NCI-H446 (cell line): ENCODE measurements at regions not wholly inside any gene's neighbourhood (a gene's known extent, or its start where the extent isn't known, plus 50 kb on each side); places are given as distances from the start of the nearest gene placed in this dataset.
"Not testable (repeated sequence)": the region's sequence is repeated elsewhere in the genome, so short reads cannot be mapped to it uniquely, and the experiment has no call there.

Experiments used
- DNase-seq, 2 experiments: peaks; one replicate each; lab custom pipeline; 2025; lab: John Stamatoyannopoulos, UW

GRCh38 chr6:113744861-113745260 is 112.3 kb upstream of the MARCKS start:
- DNase-seq: no peak

DNA sequence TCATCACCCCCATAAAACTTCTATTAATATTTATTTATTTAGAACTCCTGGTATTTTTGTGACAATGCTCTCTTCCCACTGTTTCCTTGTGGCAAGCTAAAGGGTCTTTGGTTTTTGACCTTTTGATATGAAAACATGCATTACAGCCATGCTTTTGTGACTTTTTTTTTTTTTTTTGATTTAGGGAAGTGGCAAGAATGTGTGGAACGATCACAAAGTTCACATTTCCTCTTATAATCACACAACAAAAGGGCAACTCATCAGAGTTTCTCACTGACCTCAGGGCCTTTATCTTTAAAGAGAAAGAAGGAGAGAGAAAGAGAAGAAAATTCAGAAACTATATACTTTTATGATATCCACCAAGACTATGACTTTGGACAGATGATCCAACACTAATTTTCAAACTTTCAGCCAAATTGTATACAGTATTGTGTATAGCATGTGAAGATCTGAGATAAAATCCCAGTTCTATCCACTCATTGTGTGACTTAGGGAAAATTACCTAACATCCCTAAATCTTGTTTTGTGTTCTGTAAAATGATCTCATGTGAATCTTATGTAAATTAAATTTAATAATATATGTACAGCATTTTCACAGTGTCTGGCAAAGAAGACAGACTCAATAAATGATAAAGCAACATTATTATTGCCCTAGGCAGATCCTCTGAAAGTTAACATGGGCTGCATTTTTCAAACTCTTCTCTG is 106.8 kb upstream of the MARCKS start:
- no peak for DNase-seq

DNA sequence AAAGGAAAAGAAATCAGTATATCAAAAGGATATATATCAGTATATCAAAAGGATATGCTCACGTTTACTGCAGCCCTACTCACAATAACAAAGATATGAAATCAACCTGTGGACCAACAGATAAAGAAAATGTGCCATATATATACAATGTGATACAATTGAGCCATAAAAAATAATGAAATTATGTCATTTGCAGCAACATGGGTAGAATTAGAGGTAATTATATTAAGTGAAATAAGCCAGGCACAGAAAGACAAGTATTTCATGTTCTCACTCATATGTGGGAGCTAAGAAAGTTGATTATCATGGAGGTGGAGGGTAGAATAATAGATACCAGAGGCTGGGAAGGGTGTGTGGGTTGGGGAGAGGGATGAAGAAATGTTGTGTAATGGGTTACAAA is 102.9 kb upstream of the MARCKS start:
- no peak for DNase-seq

- DNase-seq: no peak
Measured at GRCh38 chr6:113755449-113756289, 101.5 kb upstream of the MARCKS start.

- no peak for DNase-seq
Measured at GRCh38 chr6:113756290-113756665, 100.9 kb upstream of the MARCKS start.

- no peak for DNase-seq
Measured at GRCh38 chr6:113758214-113758613, 98.9 kb upstream of the MARCKS start.

GRCh38 chr6:113758826-113759574 is 98.1 kb upstream of the MARCKS start:
- no peak for DNase-seq

DNA sequence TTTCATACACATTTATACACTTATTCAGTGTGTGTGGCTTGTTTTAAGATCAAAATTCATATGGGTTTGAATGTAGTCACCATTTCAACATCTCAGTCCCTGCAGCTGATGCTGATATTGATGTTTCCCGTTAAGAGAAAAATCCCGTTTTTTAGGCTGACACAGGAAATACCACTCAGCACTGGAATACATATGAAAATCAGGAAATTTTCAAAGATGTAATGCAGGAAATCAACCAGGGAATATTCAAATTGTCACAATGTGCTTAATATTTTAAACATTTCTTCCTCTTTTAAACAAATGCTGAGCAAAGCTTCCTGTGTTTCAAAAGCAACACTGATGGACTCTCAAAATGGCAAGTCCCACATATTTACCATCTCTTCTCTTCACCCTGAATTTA is 94.5 kb upstream of the MARCKS start:
- DNase-seq: no peak

- no peak for DNase-seq
Measured at GRCh38 chr6:113763311-113763766, 93.8 kb upstream of the MARCKS start.

DNA sequence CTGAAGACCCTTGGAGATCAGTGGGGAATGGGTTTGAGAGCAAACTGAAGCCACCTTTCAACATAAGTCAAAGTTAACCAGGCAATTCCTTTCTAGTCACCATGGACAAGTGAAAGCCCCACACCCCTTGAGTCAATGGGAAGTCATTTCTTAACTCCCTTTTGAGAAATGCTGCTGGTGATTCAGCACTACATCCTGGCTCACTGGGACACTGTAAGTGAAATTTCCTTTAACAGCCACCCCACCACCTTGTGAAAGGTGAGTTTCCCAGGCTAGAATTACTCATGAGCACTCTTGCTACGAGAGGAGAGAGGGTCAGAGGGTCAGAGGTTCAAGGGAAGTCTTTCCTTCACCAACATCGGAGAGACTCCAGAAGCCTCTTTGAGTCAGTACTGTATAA is 93.3 kb upstream of the MARCKS start:
- no peak for DNase-seq

- no peak for DNase-seq
Measured at GRCh38 chr6:113765909-113766308, 91.2 kb upstream of the MARCKS start.

- DNase-seq: no peak
Measured at GRCh38 chr6:113767985-113768384, 89.2 kb upstream of the MARCKS start.

GRCh38 chr6:113772961-113773360 is 84.2 kb upstream of the MARCKS start:
- DNase-seq: no peak

GRCh38 chr6:113774127-113774825 is 82.9 kb upstream of the MARCKS start:
- no peak for DNase-seq

- no peak for DNase-seq
Measured at GRCh38 chr6:113776998-113777397, 80.1 kb upstream of the MARCKS start.

GRCh38 chr6:113777601-113778000 is 79.5 kb upstream of the MARCKS start:
- no peak for DNase-seq

- DNase-seq: no peak
Measured at GRCh38 chr6:113779656-113780055, 77.5 kb upstream of the MARCKS start.

- no peak for DNase-seq
Measured at GRCh38 chr6:113782636-113783035, 74.5 kb upstream of the MARCKS start.

DNA sequence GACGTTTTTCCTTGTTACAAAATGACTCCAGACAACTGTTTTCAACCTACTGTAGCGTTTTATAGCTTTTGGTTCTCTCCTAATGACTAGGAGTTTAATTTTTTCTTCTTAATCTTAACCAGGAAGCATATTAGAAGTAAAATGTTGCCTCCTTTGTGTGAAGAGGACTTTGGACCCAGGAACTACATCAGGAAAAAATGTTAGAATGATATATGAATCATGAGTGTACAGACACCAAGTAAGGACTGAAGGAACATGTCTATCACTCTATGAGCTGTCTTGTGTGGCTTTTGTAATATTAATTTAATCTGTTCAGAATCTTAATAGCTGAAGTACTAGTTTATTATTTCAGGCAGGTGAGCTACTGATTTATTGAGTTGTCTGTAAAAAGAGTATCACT is 71.0 kb upstream of the MARCKS start:
- DNase-seq: no peak

DNA sequence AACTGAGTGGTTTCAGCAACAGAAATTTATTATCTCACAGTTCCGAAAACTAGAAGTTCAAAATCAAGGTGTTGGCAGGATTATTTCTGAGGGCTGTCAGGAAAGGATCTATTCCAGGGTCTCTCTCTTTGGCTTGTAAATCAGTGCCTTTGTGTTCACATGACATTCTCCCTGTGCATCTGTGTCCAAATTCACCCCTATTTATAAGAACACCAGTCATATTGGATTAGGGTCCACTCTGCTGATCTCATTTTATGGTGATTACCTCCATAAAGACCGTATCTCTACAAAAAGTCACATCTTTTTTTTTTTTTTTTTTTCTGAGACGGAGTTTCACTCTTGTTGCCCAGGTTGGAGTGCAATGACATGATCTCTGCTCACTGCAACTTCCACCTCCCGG is 68.6 kb upstream of the MARCKS start:
- DNase-seq: no peak

- DNase-seq: not testable (repeated sequence)
Measured at GRCh38 chr6:113791225-113791624, 65.9 kb upstream of the MARCKS start.

DNA sequence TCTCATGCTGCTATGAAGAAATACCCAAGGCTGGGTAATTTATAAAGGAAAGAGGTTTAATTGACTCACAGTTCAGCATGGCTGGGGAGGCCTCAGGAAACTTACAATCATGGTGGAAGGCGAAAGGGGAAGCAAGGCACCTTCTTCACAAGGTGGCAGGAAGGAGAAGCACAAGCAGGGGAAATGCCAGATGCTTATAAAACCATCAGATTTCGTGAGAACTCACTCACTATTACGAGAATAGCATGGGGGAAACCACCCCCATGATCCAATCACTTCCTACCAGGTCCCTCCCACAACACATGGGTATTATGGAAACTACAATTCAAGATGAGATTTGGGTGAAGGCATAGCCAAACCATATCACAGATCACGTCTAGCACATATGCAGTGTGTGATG is 61.8 kb upstream of the MARCKS start:
- not testable (repeated sequence) for DNase-seq
